ENCODE measurements at regions not wholly inside any gene's neighbourhood (a gene's known extent, or its start where the extent isn't known, plus 50 kb on each side); places are given as distances from the start of the nearest gene placed in this dataset.
A peak's percentile ranks its signal among the peaks of the same experiment; 100 is the strongest.

GRCh38 chr11:110984147-110984546, 261.4 kb upstream of the POU2AF2 start:
- peak; percentile 28 for DNase-seq (ENCODE audit: low spot score)

DNA sequence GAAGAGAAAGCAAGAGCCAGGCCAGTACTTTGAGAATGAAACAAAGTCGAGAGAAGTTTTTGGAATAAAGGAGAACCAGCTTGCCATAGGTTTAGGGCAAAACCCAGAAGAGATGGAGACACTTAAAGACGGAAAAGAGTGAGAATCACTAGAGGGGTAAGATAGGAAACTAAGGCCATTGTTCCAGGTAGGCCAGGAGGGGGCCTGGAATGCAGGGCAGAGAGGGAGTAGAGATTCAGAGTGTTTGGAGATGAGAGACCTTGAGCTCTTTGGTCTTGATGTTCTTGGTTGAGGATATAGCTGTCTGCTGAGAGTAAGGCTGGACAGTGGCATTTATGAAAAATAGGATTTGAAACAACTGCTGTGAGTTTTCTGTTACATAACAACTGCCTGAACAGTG, 263.3 kb upstream of the POU2AF2 start:
- no peak for DNase-seq (ENCODE audit: low spot score)

- DNase-seq (ENCODE audit: low spot score) = no peak
Measured at GRCh38 chr11:110979696-110980095, 265.8 kb upstream of the POU2AF2 start.

- DNase-seq (ENCODE audit: low spot score) = no peak
Measured at GRCh38 chr11:110977661-110978060, 265.4 kb upstream of the ARHGAP20 start.

GRCh38 chr11:110974731-110975130, 262.5 kb upstream of the ARHGAP20 start:
- no peak for DNase-seq (ENCODE audit: low spot score)

- DNase-seq (ENCODE audit: low spot score) = no peak
Measured at GRCh38 chr11:110973401-110973980, 261.3 kb upstream of the ARHGAP20 start.

DNA sequence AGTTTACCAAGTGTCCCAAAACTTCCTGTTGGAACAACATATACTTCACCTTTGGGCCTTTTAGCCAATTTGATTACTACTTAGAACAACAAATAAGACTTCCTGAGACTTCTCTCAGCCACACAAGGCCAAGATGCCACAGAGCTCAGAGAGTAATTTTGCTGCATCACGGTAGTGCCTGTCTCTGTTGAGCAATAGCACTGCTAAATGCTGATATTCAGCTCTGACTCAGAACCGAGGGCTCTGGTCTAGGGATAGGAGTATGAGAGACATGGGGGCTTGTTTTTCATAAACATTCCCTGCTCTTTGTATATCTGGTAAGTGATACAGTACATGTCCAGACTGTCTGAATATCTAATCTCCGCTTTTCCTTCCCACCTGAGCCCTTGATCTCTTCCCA, 260.4 kb upstream of the ARHGAP20 start:
- peak; percentile 11 for DNase-seq (ENCODE audit: low spot score)

DNA sequence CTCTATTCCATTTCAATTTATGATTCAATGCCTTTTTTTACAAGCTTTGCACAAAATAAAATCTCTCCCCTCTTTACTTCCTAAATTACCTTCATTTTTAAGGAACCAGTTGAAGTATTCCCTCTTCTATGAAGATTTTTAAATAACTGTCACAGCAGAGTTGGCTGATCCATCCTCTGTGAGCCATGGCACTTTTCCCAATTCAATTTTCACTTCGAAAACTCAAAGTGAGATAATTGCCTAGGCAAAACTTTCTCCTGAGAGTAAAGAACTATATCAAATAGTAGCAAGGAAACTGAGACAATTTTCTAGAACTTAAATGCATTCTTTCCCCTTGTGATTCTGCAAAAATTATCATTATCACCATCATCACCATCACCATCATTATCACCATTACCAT, 259.9 kb upstream of the ARHGAP20 start:
- no peak for DNase-seq (ENCODE audit: low spot score)

DNA sequence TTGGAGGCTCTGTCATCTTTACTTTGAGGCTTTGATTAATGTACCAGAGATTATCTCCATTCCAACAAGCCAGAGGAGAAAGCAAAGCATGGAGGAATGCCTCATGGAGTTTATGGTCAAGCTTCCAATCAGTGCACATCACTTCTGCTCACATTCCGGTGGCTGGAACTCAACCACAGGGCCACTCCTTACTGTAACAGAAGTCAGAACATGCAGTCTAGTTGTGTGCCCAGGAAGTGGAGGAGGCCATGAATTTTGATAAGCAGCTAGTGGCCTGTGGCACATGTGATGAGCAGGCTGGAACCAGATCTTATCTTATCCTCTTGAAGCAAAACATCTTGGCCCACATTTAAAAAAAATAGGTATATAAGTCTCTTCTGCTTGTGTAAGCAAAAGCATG, 258.9 kb upstream of the ARHGAP20 start:
- peak; percentile 45 for DNase-seq (ENCODE audit: low spot score)

DNA sequence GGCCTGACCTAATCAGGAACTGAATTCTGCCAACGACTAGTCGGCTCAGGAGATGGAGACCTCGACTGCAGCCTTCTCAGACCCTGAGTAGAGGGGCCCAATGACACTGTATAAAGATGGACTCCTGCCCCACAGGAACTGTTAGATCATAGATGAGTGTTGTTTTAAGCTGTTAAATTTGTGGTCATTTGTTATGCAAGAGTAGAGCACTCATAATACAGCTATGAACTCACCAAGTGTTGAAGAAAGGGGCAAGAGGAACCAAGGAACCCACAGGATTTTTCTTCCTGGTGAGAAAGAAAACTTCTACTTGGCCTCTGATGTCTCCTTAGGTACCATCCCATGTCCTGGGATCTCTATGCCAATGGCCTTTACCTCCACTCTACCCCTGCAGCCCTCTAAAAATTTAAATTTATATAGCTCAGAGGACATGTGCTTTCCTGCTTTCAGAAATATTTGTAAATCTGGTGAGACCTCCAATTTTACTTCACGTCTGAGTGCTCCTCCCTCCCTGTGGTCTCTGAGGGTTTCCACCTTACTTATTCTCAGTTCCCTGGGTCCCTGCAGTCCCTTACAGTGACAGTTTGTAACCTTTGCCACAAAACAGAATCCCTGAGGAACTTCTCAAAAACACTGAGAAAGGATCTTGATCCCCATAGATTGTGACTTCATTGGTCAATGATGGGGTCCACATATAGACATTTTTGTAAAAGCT, 256.3 kb upstream of the ARHGAP20 start:
- no peak for DNase-seq (ENCODE audit: low spot score)

DNA sequence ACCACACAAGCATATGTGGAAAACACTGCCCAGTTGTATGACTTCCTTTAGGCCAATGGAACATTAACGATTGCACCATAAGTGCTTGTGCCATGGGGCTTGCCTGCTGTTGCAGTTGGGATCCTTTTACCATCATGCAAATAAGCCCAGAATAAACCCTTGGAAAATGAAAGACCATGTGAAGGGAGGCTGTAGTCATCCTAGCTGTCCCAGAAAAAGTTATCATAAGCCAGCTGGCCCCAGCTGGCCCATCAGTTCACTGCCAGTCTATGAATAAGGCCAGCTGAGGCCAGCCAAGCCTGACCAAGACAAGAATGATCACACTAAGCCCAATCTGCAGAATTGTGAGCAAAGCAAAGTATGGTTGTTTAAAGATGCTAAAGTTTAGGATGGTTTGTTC, 253.9 kb upstream of the ARHGAP20 start:
- DNase-seq (ENCODE audit: low spot score) = no peak

DNA sequence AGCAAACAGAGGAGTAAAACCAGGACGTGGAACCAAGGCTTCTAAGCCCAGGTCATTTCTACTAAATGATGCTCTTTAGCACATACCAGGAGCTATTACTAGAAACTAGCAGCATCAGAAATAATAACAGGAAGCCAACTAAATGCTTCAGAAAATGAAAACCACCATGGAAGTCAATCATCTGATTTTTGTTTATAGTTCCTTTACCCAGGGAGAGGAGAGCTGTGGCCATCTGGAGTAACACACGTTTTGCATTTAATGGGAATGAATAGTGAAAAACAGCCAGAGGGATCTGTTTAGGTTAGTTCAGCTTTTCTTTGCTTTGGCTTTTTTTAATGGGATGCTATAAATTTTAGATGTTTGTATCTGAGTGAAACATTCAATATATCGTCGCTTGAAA, 250.7 kb upstream of the ARHGAP20 start:
- no peak for DNase-seq (ENCODE audit: low spot score)

DNA sequence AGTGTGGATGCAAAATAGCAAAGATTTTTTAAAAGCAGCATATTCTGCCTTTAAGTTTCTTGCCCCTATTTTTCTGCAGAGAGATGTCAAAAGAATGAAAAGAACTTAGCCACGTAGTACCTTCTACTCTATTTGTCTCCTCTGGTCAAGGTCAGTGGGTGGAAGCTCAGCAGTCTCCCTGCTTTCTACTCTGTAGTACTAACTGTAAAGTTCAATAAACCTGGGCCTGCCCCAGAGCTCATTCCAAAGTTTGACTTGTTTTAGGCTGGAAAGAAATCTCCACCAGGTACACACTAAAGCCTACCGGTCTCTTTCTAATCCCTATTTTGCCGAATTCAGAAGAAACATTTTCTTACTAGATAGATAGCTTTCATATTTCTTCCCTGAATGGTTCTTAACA, 247.9 kb upstream of the ARHGAP20 start:
- no peak for DNase-seq (ENCODE audit: low spot score)

DNA sequence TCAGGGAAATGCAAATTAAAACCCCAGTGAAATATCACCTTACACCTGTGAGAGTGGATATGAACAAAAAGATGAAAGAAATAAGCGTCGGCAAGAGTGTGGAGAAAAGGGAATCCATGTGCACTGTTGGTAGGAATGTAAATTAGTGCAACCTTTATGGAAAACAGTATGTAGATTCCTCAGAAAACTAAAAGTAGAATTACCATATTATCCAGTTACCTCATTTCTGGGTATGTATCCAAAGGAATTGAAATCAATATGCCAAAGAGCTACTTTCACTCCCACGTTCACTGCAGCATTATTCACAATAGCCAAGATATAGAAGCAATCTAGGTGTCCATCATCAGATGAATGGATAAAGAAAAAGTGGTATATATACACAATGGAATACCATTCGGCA, 246.0 kb upstream of the ARHGAP20 start:
- DNase-seq (ENCODE audit: low spot score) = no peak

DNA sequence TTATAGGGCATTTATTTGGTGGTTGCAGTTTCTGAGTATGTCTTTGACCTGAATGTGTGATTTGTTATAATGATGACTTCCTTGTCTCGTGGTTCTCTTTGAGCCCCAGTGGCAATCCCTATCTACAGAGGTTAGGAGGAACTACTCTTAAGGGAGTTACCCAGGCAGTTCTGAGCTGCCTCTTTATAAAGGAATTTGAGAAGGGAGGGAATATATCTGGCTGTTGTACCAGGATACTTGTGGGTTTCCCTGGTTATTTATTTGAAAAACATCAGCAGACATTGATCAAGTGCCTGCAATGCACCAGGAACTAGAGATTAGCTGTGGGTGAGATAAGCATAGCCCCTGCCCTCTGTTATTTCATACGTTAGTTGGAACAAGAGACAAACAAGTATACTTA, 243.5 kb upstream of the ARHGAP20 start:
- no peak for DNase-seq (ENCODE audit: low spot score)

DNA sequence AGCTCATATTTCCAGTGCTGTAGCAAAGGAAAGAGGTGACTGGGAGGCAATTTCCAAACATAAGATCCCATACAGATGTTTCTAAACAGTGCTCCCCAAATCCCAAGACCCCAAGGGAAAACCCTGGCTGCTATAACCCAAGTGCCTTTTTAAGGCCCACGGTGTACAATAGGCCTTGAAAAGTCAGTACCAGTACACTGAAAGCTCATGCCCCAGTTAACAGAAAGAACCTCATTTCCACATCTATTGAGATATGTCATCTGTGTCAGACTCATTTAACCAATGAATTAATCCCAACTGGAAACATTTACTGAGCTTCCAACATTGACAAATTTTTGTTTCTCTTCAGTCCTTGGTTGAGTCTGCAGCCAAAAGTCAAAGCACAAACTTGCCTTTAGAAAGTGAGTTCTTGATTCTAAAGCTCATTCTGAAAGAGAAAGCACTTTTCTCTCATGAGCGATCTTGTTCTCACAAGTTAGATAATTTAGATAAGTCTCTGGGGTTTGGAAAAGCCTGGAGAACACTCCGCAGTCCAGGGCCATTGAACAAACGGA, 239.8 kb upstream of the ARHGAP20 start:
- no peak for DNase-seq (ENCODE audit: low spot score)

DNA sequence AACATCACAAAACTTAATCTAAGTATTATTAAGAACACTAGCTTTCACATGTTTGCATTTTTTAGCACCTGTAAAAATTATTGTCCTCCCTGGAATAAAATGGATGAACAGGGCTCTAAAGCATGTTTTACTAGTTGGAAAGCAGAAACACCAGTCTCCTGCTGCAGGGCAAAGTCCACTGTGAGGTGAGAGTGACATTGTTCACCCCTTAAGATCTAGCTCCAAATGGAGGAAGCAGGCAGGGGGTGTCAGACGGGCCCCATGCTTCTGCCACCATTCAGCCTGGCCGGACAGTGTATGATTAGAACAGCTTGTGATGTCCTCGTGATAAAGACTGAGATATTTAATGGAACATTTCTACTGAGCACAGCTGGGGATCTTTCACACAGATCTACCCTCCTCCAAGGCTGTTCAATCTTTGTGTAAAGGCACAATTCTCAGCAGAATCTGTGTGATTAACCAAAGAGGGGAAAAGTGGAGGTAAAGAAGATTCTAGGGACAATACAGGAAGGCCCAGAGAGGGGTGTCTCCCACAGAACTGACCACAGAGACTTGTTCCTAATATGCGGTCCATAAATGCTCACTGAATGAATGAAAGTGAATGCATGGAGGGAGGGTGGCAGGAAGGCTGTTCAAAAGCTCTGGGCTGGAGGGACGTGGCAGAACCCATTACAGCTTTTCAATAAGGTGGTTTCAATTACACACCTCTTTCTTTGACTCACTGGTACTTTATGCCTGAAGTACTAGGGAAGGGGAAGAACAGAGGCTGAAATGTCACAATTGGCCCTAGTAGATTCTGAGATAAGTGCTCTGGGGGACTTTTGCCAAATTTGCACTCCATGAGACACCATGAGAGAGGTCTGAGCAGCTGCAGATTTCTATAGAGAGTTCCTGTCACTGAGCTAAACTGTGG, 239.1 kb upstream of the ARHGAP20 start:
- no peak for DNase-seq (ENCODE audit: low spot score)

DNA sequence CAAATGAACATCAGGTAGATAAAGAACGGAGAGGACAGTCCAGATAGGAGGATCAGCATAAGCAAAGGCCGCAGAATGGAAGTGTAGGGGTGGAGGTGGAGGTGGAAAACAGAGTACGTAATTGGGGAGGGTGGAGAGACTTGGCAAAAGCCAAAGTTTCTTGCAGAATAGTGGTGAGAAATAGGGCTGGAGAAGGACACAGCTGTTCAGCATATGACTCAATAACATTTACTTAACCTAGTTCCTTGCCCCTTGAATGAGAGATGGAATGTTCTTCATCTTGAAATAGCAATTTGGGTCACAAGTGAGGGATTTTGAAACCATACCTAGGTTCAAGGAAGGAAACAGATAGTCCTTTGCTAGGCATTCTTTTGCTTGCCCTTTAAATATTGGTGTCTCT, 235.9 kb upstream of the ARHGAP20 start:
- no peak for DNase-seq (ENCODE audit: low spot score)

GRCh38 chr11:110947096-110947495, 234.9 kb upstream of the ARHGAP20 start:
- no peak for DNase-seq (ENCODE audit: low spot score)

DNA sequence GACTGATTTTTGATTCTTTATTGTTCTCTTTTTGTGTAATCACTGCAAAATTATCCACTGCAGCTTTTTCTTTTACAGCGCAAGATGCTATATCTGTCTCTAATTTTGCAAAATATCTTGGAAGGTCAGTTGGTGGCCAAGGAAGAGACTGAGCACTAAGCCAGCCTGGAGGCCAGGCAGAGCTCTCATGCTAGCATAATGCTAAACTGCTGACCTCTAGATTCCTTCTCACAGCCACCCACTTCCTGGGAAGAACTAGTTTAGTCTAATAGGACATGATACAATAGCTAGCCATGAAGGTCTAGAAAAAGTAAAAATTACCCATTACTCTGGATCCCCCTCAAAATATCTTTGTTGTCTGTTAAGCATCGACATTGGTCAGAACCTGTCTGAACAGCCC, 227.2 kb upstream of the ARHGAP20 start:
- no peak for DNase-seq (ENCODE audit: low spot score)

DNA sequence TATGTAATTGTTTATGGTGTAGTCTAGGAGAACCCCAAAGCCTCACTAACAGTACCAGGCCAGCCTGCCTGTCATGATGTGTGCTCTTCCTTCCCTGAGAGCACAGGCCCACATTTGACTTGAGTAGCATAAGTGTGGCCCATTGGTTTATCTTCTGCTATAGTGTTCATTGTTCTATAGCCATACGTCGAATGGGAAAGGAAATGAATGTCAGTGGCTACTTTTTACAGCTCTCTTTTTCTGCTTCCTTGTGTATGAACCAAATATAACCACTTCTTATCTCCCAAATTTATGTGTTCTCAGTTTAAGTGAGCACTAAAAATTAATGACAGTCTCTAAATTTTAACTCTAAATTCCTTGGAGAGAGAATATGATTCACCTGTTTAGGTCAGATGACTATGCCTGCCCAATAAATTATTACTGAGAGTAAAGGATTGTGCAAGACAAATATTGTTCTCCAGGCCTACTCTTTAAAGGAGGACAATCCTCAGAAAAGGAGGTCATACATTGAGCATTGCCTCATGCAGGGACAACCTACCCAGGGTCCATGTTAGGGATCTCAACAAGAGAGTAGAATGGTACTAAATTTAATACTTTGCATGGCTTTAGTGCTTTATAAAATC, 222.9 kb upstream of the ARHGAP20 start:
- no peak for DNase-seq (ENCODE audit: low spot score)

DNA sequence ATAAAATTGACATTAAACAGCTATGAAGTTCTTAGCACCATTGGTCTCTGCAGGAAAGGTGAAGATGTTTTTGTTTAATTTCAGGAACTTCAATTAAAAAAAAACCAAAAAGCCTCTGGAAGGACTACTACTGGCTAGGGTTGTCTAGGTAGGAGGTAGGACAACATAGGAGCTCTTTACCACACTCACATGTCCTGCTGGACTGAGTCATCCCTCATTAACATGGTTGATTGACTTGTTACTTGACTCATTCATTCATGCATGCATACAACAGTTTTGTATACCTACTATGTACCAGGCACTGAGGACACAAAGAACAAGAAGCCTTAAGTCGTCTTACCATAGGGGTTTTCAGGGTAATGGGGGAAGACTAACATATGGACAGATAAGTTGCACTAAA, 216.9 kb upstream of the ARHGAP20 start:
- DNase-seq (ENCODE audit: low spot score) = no peak

All from A172 (cell line).